ENCODE measurements at regions not wholly inside any gene's neighbourhood (a gene's known extent, or its start where the extent isn't known, plus 50 kb on each side); places are given as distances from the start of the nearest gene placed in this dataset.

GRCh38 chr9:2262386-2263071 lies 247.4 kb downstream of the SMARCA2 start:
- Histone ChIP-seq H3K4me1 (peaks cover 8% of the 10 kb centered on the region), H3K4me3 (no peak overlapping the region), H3K9me3 (no peaks in the 10 kb centered on the region), H3K27ac (no peak overlapping the region), H3K36me3 (ENCODE audit: low read depth, missing control alignments) (no peaks in the 10 kb centered on the region), H3K27me3 (no peaks in the 10 kb centered on the region)
- DNase-seq = no peak
- no peak for TF ChIP-seq POLR2A (IDR thresholded peaks at IDR 0.05)
- TF ChIP-seq, protein P1, sequence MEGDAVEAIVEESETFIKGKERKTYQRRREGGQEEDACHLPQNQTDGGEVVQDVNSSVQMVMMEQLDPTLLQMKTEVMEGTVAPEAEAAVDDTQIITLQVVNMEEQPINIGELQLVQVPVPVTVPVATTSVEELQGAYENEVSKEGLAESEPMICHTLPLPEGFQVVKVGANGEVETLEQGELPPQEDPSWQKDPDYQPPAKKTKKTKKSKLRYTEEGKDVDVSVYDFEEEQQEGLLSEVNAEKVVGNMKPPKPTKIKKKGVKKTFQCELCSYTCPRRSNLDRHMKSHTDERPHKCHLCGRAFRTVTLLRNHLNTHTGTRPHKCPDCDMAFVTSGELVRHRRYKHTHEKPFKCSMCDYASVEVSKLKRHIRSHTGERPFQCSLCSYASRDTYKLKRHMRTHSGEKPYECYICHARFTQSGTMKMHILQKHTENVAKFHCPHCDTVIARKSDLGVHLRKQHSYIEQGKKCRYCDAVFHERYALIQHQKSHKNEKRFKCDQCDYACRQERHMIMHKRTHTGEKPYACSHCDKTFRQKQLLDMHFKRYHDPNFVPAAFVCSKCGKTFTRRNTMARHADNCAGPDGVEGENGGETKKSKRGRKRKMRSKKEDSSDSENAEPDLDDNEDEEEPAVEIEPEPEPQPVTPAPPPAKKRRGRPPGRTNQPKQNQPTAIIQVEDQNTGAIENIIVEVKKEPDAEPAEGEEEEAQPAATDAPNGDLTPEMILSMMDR (IDR thresholded peaks at IDR 0.05) = no peak
- WGBS, 2 donors = 56 to 60% methylated on average over 4 of the region's 4 CpGs
- intact Hi-C loops (cut with DNase I; ENCODE audit: low total_unique reads) = no loop called here

GRCh38 chr9:2263111-2263510 lies 248.0 kb downstream of the SMARCA2 start:
- Histone ChIP-seq H3K4me1 (peaks cover 8% of the 10 kb centered on the region), H3K36me3 (ENCODE audit: low read depth, missing control alignments) (no peaks in the 10 kb centered on the region), H3K9me3 (no peaks in the 10 kb centered on the region), H3K27ac (no peak overlapping the region), H3K27me3 (no peaks in the 10 kb centered on the region), H3K4me3 (no peak overlapping the region)
- DNase-seq = no peak
- WGBS, 2 donors = 83 to 92% methylated on average over 1 of the region's 1 CpG
- no peak for TF ChIP-seq POLR2A (IDR thresholded peaks at IDR 0.05)
- TF ChIP-seq, protein P1 (IDR thresholded peaks at IDR 0.05) = no peak
- intact Hi-C loops (cut with DNase I; ENCODE audit: low total_unique reads) = no loop called here

- intact Hi-C loops (cut with DNase I; ENCODE audit: low total_unique reads) = no loop called here
- Histone ChIP-seq H3K9me3 (no peaks in the 10 kb centered on the region), H3K27me3 (no peaks in the 10 kb centered on the region), H3K36me3 (ENCODE audit: low read depth, missing control alignments) (no peaks in the 10 kb centered on the region), H3K4me3 (no peak overlapping the region), H3K4me1 (peaks cover 8% of the 10 kb centered on the region), H3K27ac (no peak overlapping the region)
- TF ChIP-seq POLR2A (IDR thresholded peaks at IDR 0.05) = no peak
- TF ChIP-seq, protein P1 (IDR thresholded peaks at IDR 0.05) = no peak
- WGBS, 2 donors = 48 to 49% methylated on average over 3 of the region's 3 CpGs
- no peak for DNase-seq
These were observed 248.5 kb downstream of the SMARCA2 start for GRCh38 chr9:2263665-2264064.

DNA sequence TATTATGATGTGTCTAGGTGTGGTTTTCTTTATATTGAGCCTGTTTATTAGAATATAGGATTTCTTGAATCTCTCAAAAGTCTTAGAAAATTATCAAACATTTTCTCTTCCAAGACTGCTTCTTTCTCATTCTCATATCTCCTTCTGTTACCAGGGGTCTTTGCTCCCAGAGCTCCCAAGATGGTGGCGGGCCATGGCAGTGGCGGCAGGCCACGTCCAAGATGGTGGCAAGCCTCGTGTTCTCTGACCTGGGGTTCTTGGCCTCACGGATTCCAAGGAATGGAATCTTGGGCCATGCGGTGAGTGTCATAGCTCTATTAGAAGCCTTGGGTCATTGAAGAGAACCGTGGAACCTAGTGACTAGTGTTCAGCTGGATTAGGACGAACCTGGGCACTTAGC lies 248.9 kb downstream of the SMARCA2 start:
- H3K27me3 ChIP-seq = no peaks in the 10 kb centered on the region
- no peaks in the 10 kb centered on the region for H3K36me3 ChIP-seq (ENCODE audit: low read depth, missing control alignments)
- DNase-seq = no peak
- H3K4me3 ChIP-seq = peak overlapping the region in 1 of 2 donors; percentile 18
- intact Hi-C loops (cut with DNase I; ENCODE audit: low total_unique reads) = no loop called here
- H3K4me1 ChIP-seq = peaks cover 8% of the 10 kb centered on the region
- H3K9me3 ChIP-seq = no peaks in the 10 kb centered on the region
- TF ChIP-seq POLR2A (IDR thresholded peaks at IDR 0.05) = no peak
- TF ChIP-seq, protein P1 (IDR thresholded peaks at IDR 0.05) = no peak
- 82 to 84% methylated on average over 8 of the region's 8 CpGs for WGBS, 2 donors
- H3K27ac ChIP-seq = no peak overlapping the region

GRCh38 chr9:2267181-2267745 lies 252.1 kb downstream of the SMARCA2 start:
- Histone ChIP-seq H3K27me3 (no peaks in the 10 kb centered on the region), H3K27ac (no peak overlapping the region), H3K36me3 (ENCODE audit: low read depth, missing control alignments) (no peaks in the 10 kb centered on the region), H3K4me3 (no peak overlapping the region), H3K4me1 (peaks cover 5% of the 10 kb centered on the region), H3K9me3 (no peaks in the 10 kb centered on the region)
- whole genome bisulfite sequencing, 2 donors = 32 to 60% methylated on average over 7 of the region's 7 CpGs
- TF ChIP-seq, protein P1 (IDR thresholded peaks at IDR 0.05) = no peak
- TF ChIP-seq POLR2A (IDR thresholded peaks at IDR 0.05) = no peak
- peak; percentile 22 for DNase-seq
- intact Hi-C loops (cut with DNase I; ENCODE audit: low total_unique reads) = no loop called here

Measured in testis (tissue), 2 donors.